Keratinocyte (primary cell): ENCODE measurements at regions not wholly inside any gene's neighbourhood (a gene's known extent, or its start where the extent isn't known, plus 50 kb on each side); places are given as distances from the start of the nearest gene placed in this dataset.

Source experiments
- DNase-seq: peaks from one replicate; pipeline ENCODE4 v3.0.0-alpha.2; 2011; ENCODE audit warnings: low read depth, missing footprints, low spot score
- FAIRE-seq: peaks from 2 replicates; lab custom pipeline; 2011; peaks lifted over from hg19 to GRCh38; lab: Jason Lieb, UNC
- H2AFZ ChIP-seq: 2 replicates; pipeline ENCODE4 v1.6.0; 2012; ENCODE audit warnings: low read length, control low read depth, inconsistent platforms; ENCODE audit not compliant: control insufficient read depth
- H3K27ac ChIP-seq: 2 replicates; pipeline ENCODE4 v1.5.1; 2011; ENCODE audit warnings: low read length; ENCODE audit not compliant: control insufficient read depth, insufficient read depth
- H3K27me3 ChIP-seq: 3 replicates; pipeline ENCODE4 v1.6.0; 2011; ENCODE audit warnings: low read length; ENCODE audit not compliant: control insufficient read depth, insufficient read depth; ENCODE audit errors: extremely low read depth
- H3K36me3 ChIP-seq, 2 experiments: 2 replicates in 1 of 2; 3 replicates in 1 of 2; pipeline ENCODE4 v1.5.1; 2011; ENCODE audit warnings: low read length in 2 of 2, mild to moderate bottlenecking in 1 of 2; ENCODE audit not compliant: control insufficient read depth in 2 of 2, insufficient read depth in 2 of 2; ENCODE audit errors: extremely low read depth in 1 of 2
- H3K4me1 ChIP-seq: 3 replicates; pipeline ENCODE4 v1.5.1; 2011; ENCODE audit warnings: low read length; ENCODE audit not compliant: control insufficient read depth, insufficient read depth; ENCODE audit errors: extremely low read depth
- H3K4me2 ChIP-seq: 3 replicates; pipeline ENCODE4 v1.6.0; 2011; ENCODE audit warnings: low read depth, low read length; ENCODE audit not compliant: control insufficient read depth, insufficient read depth; ENCODE audit errors: extremely low read depth
- H3K4me3 ChIP-seq, 3 experiments: fragments of 200-600 bp in 1 of 3; sonication (generic) in 1 of 3; 2 replicates in 2 of 3; 3 replicates in 1 of 3; pipeline ENCODE4 v1.5.1; 2011 to 2016; ENCODE audit warnings: low read length in 3 of 3, mild to moderate bottlenecking in 3 of 3, control low read depth in 2 of 3, inconsistent platforms in 1 of 3, low read depth in 1 of 3, mixed read lengths in 1 of 3, mixed run types in 1 of 3, moderate library complexity in 1 of 3; ENCODE audit not compliant: control insufficient read depth in 2 of 3, insufficient read depth in 2 of 3; ENCODE audit errors: extremely low read depth in 1 of 3
- H3K79me2 ChIP-seq: 2 replicates; pipeline ENCODE4 v1.6.0; 2012; ENCODE audit warnings: low read length; ENCODE audit not compliant: control insufficient read depth, insufficient read depth
- H3K9ac ChIP-seq: 3 replicates; pipeline ENCODE4 v1.6.0; 2011; ENCODE audit warnings: low read length; ENCODE audit not compliant: control insufficient read depth, insufficient read depth; ENCODE audit errors: extremely low read depth
- H3K9me1 ChIP-seq: 3 replicates; pipeline ENCODE4 v1.6.0; 2011; ENCODE audit warnings: low read length; ENCODE audit not compliant: control insufficient read depth, insufficient read depth; ENCODE audit errors: extremely low read depth
- H3K9me3 ChIP-seq: 2 replicates; pipeline ENCODE4 v1.5.1; 2012; ENCODE audit warnings: low read depth, low read length; ENCODE audit not compliant: control insufficient read depth
- H4K20me1 ChIP-seq: 3 replicates; pipeline ENCODE4 v1.6.0; 2011; ENCODE audit warnings: low read length; ENCODE audit not compliant: control insufficient read depth, insufficient read depth; ENCODE audit errors: extremely low read depth
- EZH2 ChIP-seq: IDR thresholded peaks from one replicate; pipeline ENCODE4 v1.6.1; 2012; ENCODE audit warnings: inconsistent platforms, mild to moderate bottlenecking, low read length, moderate library complexity
- dilution Hi-C: fragments of 300-500 bp; cut with MboI; formaldehyde crosslinking; loops from one replicate; pipeline ENCODE4 v1.7.0; 2020; ENCODE audit warnings: low sequenced_read_pairs; ENCODE audit not compliant: extremely low pct_ligation_motif_present
- TF ChIP-seq, protein P1 (sequence below), 3 experiments: IDR thresholded peaks in 1 of 3; conservative IDR thresholded peaks in 1 of 3; optimal IDR thresholded peaks in 1 of 3; 2 replicates in 2 of 3; 3 replicates in 1 of 3; pipeline versions ENCODE3 to v1.5.1; 2011; ENCODE audit warnings: low read length in 3 of 3, mild to moderate bottlenecking in 3 of 3, moderate library complexity in 2 of 3, control low read depth in 1 of 3, inconsistent platforms in 1 of 3; ENCODE audit not compliant: insufficient read depth in 2 of 3; ENCODE audit errors: extremely low read depth in 1 of 3

DNA sequence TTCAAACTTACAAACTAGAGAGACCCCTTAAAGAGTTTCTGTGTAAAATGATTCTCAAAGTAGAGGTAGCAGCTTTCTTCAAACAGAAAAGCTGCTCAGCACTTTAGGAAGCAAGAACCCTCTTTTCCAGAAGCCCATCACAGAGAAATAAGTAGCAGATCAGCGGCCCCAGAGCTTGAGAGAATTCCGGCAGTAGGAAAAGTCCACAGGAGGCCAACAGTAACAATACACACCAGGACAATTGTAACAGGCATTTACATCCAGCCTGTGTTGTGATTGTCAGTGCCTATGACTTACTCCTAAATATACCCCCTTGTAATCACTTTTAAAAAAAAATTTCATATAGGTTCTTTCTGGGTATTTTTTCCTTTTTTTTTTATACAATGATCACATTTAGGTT, 161.4 kb upstream of the ACVR2A start:
- no peak for FAIRE-seq

DNA sequence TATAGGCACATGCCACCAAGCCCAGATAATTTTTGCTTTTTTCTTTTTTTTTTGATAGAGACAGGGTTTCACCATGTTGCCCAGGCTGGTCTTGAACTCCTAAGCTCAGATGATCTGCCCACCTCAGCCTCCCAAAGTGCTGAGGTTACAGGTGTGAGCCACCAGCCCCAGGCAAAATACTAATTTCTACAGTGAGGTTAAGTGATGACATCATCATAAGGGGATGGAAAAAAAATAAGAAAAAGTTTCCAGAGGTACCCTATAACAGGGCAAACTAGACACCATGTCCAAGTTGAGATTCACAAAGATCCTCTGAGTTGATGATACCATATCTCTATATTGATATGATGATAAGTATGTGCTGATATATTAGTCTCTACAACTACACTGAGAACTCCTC, 163.7 kb upstream of the ACVR2A start:
- Histone ChIP-seq H3K9ac (no peak overlapping the region), H2AFZ (no peak overlapping the region), H3K4me2 (no peak overlapping the region), H3K9me1 (no peaks in the 10 kb centered on the region), H3K27ac (no peak overlapping the region), H3K79me2 (no peaks in the 10 kb centered on the region), H4K20me1 (no peaks in the 10 kb centered on the region), H3K27me3 (no peaks in the 10 kb centered on the region), H3K9me3 (no peaks in the 10 kb centered on the region), H3K4me3 (no peak overlapping the region), H3K4me1 (no peaks in the 10 kb centered on the region), H3K36me3 (no peaks in the 10 kb centered on the region)
- FAIRE-seq (no peak), DNase-seq (no peak)
- TF ChIP-seq EZH2: no peak
- TF ChIP-seq, protein P1, sequence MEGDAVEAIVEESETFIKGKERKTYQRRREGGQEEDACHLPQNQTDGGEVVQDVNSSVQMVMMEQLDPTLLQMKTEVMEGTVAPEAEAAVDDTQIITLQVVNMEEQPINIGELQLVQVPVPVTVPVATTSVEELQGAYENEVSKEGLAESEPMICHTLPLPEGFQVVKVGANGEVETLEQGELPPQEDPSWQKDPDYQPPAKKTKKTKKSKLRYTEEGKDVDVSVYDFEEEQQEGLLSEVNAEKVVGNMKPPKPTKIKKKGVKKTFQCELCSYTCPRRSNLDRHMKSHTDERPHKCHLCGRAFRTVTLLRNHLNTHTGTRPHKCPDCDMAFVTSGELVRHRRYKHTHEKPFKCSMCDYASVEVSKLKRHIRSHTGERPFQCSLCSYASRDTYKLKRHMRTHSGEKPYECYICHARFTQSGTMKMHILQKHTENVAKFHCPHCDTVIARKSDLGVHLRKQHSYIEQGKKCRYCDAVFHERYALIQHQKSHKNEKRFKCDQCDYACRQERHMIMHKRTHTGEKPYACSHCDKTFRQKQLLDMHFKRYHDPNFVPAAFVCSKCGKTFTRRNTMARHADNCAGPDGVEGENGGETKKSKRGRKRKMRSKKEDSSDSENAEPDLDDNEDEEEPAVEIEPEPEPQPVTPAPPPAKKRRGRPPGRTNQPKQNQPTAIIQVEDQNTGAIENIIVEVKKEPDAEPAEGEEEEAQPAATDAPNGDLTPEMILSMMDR (optimal IDR thresholded peaks at IDR 0.05 in 1 of 3, IDR thresholded peaks at IDR 0.05 in 1 of 3, conservative IDR thresholded peaks at IDR 0.05 in 1 of 3; ENCODE audit: extremely low read depth in 1 of 3, insufficient read depth in 2 of 3, low read length in 3 of 3): no peak
- dilution Hi-C loops: no loop called here

More for the DNA sequence above, 161.4 kb upstream of the ACVR2A start:
- DNase-seq: no peak
- Histone ChIP-seq H3K4me1 (no peaks in the 10 kb centered on the region), H3K27ac (no peak overlapping the region), H3K36me3 (no peaks in the 10 kb centered on the region), H4K20me1 (no peaks in the 10 kb centered on the region), H3K9ac (no peak overlapping the region), H3K27me3 (no peaks in the 10 kb centered on the region), H2AFZ (no peak overlapping the region), H3K9me3 (no peaks in the 10 kb centered on the region), H3K79me2 (no peaks in the 10 kb centered on the region), H3K4me2 (no peak overlapping the region), H3K9me1 (no peaks in the 10 kb centered on the region), H3K4me3 (no peak overlapping the region)
- TF ChIP-seq, protein P1 (optimal IDR thresholded peaks at IDR 0.05 in 1 of 3, IDR thresholded peaks at IDR 0.05 in 1 of 3, conservative IDR thresholded peaks at IDR 0.05 in 1 of 3; ENCODE audit: extremely low read depth in 1 of 3, insufficient read depth in 2 of 3, low read length in 3 of 3): no peak
- TF ChIP-seq EZH2: no peak
- dilution Hi-C loops: no loop called here
